ENCODE measurements at regions not wholly inside any gene's neighbourhood (a gene's known extent, or its start where the extent isn't known, plus 50 kb on each side); places are given as distances from the start of the nearest gene placed in this dataset.

- no peak overlapping the region for H3K27ac Mint-ChIP-seq
- peaks cover 0 to 3% (median 0%) of the 10 kb centered on the region in 3 donors for H3K9me3 ChIP-seq (ENCODE audit: control extremely low read depth in 1 of 3, control insufficient read depth in 2 of 3, insufficient read depth in 1 of 3, low read length in 2 of 3)
- no peak overlapping the region for H3K4me2 ChIP-seq (replicated peaks; ENCODE audit: low read depth, low read length, poor library complexity, severe bottlenecking)
- H3K27me3 Mint-ChIP-seq, result no peaks in the 10 kb centered on the region
- H3K36me3 ChIP-seq (replicated peaks in 1 of 2; ENCODE audit: control extremely low read depth in 1 of 2, control insufficient read depth in 1 of 2, extremely low read depth in 1 of 2, insufficient read depth in 2 of 2, low read length in 1 of 2), result no peaks in the 10 kb centered on the region
- WGBS (ENCODE audit: insufficient coverage), result no CpG with 5 or more reads among the region's 2 CpGs
- no peaks in the 10 kb centered on the region for H3K9me3 Mint-ChIP-seq (ENCODE audit: insufficient read depth)
- no peak overlapping the region for H3K4me3 ChIP-seq (ENCODE audit: control extremely low read depth in 1 of 5, extremely low read depth in 1 of 5, insufficient read depth in 1 of 5, low read depth in 2 of 5, low read length in 4 of 5)
- no peak overlapping the region for H3K27ac ChIP-seq (ENCODE audit: low read length in 2 of 2)
- H3K79me2 ChIP-seq (ENCODE audit: control insufficient read depth, insufficient read depth, low read length), result no peaks in the 10 kb centered on the region
- DNase-seq, result no peak
- POLR2A ChIA-PET, result no interaction called here
- CTCF ChIA-PET, result no interaction called here
- peaks cover 0 to 3% (median 0%) of the 10 kb centered on the region in 4 experiments for H3K27me3 ChIP-seq (replicated peaks in 1 of 4; ENCODE audit: control extremely low read depth in 1 of 4, control insufficient read depth in 3 of 4, insufficient read depth in 4 of 4, low read length in 3 of 4)
- H2AFZ ChIP-seq (ENCODE audit: insufficient read depth, low read depth, low read length, poor library complexity, severe bottlenecking), result no peak overlapping the region
- H4K20me1 ChIP-seq (ENCODE audit: control insufficient read depth, insufficient read depth, low read length, poor library complexity, severe bottlenecking), result no peaks in the 10 kb centered on the region
- peaks cover 57 to 65% of the 10 kb centered on the region in 2 donors for H3K4me1 ChIP-seq (ENCODE audit: control insufficient read depth in 2 of 2, insufficient read depth in 2 of 2, low read length in 2 of 2)
- no peak for TF ChIP-seq CTCF (IDR thresholded peaks at IDR 0.05)
- TF ChIP-seq EZH2 (IDR thresholded peaks at IDR 0.05; ENCODE audit: borderline replicate concordance, insufficient read depth, low read depth, low read length, poor library complexity, severe bottlenecking), result no peak
- intact Hi-C loops (cut with micrococcal nuclease), result no loop called here
- H3K4me3 Mint-ChIP-seq, result no peak overlapping the region
- H3K4me1 Mint-ChIP-seq, result peaks cover 67% of the 10 kb centered on the region
- H3K9ac ChIP-seq (ENCODE audit: low read length), result no peak overlapping the region
- ATAC-seq (ENCODE audit: low read depth), result no peak
These were observed 220.7 kb downstream of the PDCD6IP start for GRCh38 chr3:34019158-34019557.

GRCh38 chr3:34020170-34020569 is 221.7 kb downstream of the PDCD6IP start:
- peak overlapping the region; percentile 13 for H3K4me3 Mint-ChIP-seq
- Histone ChIP-seq H3K27me3 (replicated peaks in 1 of 4; ENCODE audit: control extremely low read depth in 1 of 4, control insufficient read depth in 3 of 4, insufficient read depth in 4 of 4, low read length in 3 of 4) (peaks cover 0 to 3% (median 0%) of the 10 kb centered on the region in 4 experiments), H3K9me3 (ENCODE audit: control extremely low read depth in 1 of 3, control insufficient read depth in 2 of 3, insufficient read depth in 1 of 3, low read length in 2 of 3) (peaks cover 0 to 3% (median 0%) of the 10 kb centered on the region in 3 donors), H2AFZ (ENCODE audit: insufficient read depth, low read depth, low read length, poor library complexity, severe bottlenecking) (no peak overlapping the region), H3K36me3 (replicated peaks in 1 of 2; ENCODE audit: control extremely low read depth in 1 of 2, control insufficient read depth in 1 of 2, extremely low read depth in 1 of 2, insufficient read depth in 2 of 2, low read length in 1 of 2) (no peaks in the 10 kb centered on the region), H3K79me2 (ENCODE audit: control insufficient read depth, insufficient read depth, low read length) (no peaks in the 10 kb centered on the region), H3K4me3 (ENCODE audit: control extremely low read depth in 1 of 5, extremely low read depth in 1 of 5, insufficient read depth in 1 of 5, low read depth in 2 of 5, low read length in 4 of 5) (no peak overlapping the region), H3K4me1 (ENCODE audit: control insufficient read depth in 2 of 2, insufficient read depth in 2 of 2, low read length in 2 of 2) (peaks cover 57 to 65% of the 10 kb centered on the region in 2 donors), H3K9ac (ENCODE audit: low read length) (no peak overlapping the region), H3K4me2 (replicated peaks; ENCODE audit: low read depth, low read length, poor library complexity, severe bottlenecking) (no peak overlapping the region), H4K20me1 (ENCODE audit: control insufficient read depth, insufficient read depth, low read length, poor library complexity, severe bottlenecking) (no peaks in the 10 kb centered on the region), H3K27ac (ENCODE audit: low read length in 2 of 2) (no peak overlapping the region)
- TF ChIP-seq EZH2 (IDR thresholded peaks at IDR 0.05; ENCODE audit: borderline replicate concordance, insufficient read depth, low read depth, low read length, poor library complexity, severe bottlenecking) (no peak), CTCF (IDR thresholded peaks at IDR 0.05) (no peak)
- H3K4me1 Mint-ChIP-seq, result peaks cover 68% of the 10 kb centered on the region
- DNase-seq, result no peak
- no peak for ATAC-seq (ENCODE audit: low read depth)
- intact Hi-C loops (cut with micrococcal nuclease), result no loop called here
- H3K27ac Mint-ChIP-seq, result no peak overlapping the region
- POLR2A ChIA-PET, result no interaction called here
- no peaks in the 10 kb centered on the region for H3K9me3 Mint-ChIP-seq (ENCODE audit: insufficient read depth)
- CTCF ChIA-PET, result no interaction called here
- no peaks in the 10 kb centered on the region for H3K27me3 Mint-ChIP-seq
